AG08395 (cell line): ENCODE measurements at regions not wholly inside any gene's neighbourhood (a gene's known extent, or its start where the extent isn't known, plus 50 kb on each side); places are given as distances from the start of the nearest gene placed in this dataset.
"Not testable (repeated sequence)": the region's sequence is repeated elsewhere in the genome, so short reads cannot be mapped to it uniquely, and the experiment has no call there.

Experiments
- DNase-seq: peaks from one replicate; pipeline ENCODE4 v3.0.0; 2012; ENCODE audit warnings: mixed read lengths, low spot score

DNA sequence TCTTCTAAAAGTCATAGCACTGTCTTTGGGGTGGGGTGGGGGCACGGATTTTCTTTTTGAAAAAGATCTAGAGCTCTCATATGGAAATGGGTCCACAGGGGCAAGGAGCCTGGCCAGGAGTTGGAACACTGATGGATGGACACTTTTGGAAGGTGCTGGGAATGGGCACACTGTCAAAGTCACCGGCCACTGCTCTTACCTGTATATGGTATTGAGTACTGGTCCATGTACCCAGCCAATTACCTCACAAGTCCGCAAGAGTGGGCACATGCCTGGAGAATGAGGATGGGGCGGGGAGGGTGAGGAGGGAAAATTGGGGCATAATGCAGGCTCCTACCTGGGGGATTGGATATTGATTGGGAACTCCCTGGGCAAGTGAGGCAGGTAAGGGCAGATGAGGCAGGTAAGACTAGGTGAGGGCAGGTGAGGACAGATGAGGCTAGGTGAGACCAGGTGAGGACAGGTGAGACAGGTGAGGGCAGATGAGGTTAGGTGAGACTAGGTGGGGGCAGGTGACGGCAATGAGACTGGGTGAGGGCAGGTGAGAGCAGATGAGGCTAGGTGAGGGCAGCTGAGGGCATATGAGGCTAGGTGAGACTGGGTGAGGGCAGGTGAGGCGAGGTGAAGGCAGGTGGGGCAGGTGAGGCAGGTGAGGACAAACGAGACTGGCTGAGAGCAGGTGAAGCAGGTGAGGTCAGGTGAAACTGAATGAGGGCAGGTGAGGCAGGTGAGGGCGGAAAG is 167.9 kb downstream of the NRN1 start:
- no peak for DNase-seq

GRCh38 chr6:5837323-5837722 is 169.4 kb downstream of the NRN1 start:
- no peak for DNase-seq

- DNase-seq: not testable (repeated sequence)
Measured at GRCh38 chr6:5836597-5836996, 170.1 kb downstream of the NRN1 start.

DNA sequence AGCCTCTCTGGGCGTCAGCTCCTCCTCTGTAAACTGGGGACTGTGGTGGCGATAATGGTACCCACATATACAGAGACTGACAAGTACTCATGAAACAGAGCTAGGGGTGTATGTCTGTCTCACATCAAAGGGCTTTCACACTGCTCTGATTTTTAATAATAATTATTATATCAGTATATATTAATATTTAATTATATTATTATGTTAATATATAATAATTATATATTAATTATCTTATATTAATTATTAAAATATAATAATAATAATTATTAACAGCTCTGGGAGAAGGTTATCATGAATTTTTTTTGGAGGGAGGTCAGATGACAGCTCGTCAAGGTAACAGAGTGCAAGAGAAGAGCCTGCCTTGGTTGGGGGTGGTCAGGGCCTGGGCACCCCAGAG is 173.6 kb downstream of the NRN1 start:
- DNase-seq: no peak

DNA sequence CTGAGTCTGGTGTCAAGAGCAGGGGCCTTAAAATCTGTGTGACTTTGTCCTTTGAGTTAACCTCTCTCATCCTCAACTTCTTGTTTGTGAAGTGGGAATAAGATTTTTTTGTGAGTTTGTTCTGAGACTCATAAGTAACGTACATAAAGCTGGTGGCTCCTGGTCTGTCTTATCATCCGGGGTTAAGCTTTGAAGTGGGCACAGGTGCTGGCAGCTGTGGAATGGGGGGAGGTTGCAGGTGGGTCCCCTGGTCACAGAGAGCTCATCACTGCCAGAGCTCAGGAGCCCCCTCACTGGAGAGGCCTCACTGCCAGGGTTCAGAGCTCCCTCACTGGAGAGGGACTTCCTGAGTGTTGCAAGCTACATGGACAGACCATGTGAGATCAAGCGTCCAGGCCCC is 174.1 kb downstream of the NRN1 start:
- no peak for DNase-seq

DNA sequence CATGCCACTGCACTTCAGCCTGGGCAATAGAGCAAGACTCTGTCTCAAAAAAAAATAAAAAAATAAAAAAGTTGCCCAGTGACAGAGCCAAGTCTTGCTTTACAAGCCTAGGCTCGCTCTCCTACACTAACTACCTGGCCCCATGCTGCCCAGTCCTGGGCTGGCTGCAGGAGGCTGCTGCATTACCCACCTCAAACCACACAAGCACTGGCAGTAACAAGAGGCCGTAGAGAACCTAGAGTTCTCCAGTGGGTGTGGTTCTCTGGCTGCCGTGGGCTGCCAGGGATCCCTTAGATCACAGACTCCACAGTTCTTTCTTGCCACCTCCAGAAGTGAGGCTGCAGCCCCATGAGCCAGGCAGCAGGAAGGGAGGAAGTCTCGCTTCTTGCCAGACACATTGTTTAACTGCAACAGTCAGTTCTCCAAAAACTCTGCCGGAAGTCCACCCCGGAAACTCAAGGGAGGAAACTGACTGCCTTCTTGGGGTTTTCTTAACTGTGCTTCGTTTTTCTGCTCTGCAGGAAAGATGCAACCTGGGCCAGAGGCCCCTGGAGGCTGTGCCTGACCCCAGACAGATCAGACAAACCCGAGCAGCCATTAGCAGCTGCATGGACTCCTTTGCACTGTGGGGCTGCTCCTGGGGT is 175.4 kb downstream of the NRN1 start:
- DNase-seq: not testable (repeated sequence)

- no peak for DNase-seq
Measured at GRCh38 chr6:5828296-5828695, 178.4 kb downstream of the NRN1 start.

DNA sequence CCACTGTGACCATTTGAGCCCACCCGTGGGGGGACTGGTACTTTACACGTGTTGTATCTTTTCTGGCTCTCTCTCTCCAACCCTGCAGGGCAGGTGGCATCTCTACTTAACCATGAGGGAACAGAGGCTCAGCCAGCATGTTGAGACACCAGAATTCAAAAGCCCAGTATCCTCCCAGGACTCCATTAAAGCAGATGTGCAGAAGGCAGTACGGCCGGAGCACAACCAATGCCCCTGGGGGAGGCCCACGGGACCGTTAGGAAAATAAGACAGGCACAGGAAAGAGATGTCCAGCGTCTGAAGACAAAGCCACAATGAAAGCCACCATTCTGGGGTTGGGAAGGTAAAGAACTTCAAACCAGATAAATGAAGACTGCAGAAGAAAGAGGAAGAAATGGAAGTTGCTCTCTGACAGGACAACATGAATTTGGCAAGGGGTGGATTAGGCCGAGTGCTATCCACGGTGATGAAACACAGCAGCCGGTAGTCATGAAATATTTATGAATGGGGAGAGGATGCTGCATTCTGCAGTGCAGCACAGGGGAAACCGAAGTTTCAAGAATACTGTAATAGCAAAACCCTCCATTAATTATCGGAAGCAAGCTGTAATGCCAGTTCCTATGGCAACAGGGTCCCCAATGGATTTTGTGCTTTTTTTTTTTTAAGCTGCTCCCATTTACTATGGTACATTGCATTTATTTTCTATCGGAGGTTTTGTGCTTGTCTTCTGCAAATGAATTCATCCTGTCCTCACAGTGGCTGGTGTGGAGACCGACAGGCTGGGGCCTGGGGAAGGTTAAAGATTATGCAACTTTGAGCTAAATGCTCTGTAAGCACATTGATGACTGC is 179.4 kb downstream of the NRN1 start:
- peak; percentile 20 for DNase-seq

GRCh38 chr6:5824382-5824983 is 182.2 kb downstream of the NRN1 start:
- DNase-seq: not testable (repeated sequence)
